Osteoblast (primary cell): ENCODE measurements at regions not wholly inside any gene's neighbourhood (a gene's known extent, or its start where the extent isn't known, plus 50 kb on each side); places are given as distances from the start of the nearest gene placed in this dataset.

Experiments used
- DNase-seq: peaks from one replicate; pipeline ENCODE4 v3.0.0; 2011; ENCODE audit warnings: low spot score, mixed read lengths; ENCODE audit not compliant: insufficient read length; ENCODE audit errors: missing footprints
- H2AFZ ChIP-seq: 2 replicates; pipeline ENCODE4 v1.6.0; 2011; ENCODE audit warnings: mild to moderate bottlenecking, low read length
- H3K27ac ChIP-seq: 2 replicates; pipeline ENCODE4 v1.5.1; 2011; ENCODE audit warnings: mild to moderate bottlenecking, low read depth, low read length, moderate library complexity
- H3K27me3 ChIP-seq: 2 replicates; pipeline ENCODE4 v1.6.0; 2012; ENCODE audit warnings: mild to moderate bottlenecking, control low read depth, inconsistent platforms, low read length, moderate library complexity; ENCODE audit not compliant: insufficient read depth
- H3K36me3 ChIP-seq: 2 replicates; pipeline ENCODE4 v1.5.1; 2011; ENCODE audit warnings: mild to moderate bottlenecking, low read length, control low read depth, moderate library complexity; ENCODE audit not compliant: insufficient read depth
- H3K4me1 ChIP-seq: 2 replicates; pipeline ENCODE4 v1.5.1; 2011; ENCODE audit warnings: mild to moderate bottlenecking, low read length, control low read depth, moderate library complexity; ENCODE audit not compliant: insufficient read depth
- H3K4me2 ChIP-seq: 2 replicates; pipeline ENCODE4 v1.6.0; 2011; ENCODE audit warnings: mild to moderate bottlenecking, low read length; ENCODE audit not compliant: insufficient read depth
- H3K4me3 ChIP-seq: fragments of 200-600 bp; sonication (generic); 3 replicates; pipeline ENCODE4 v1.5.1; 2012; ENCODE audit warnings: mild to moderate bottlenecking, low read length, inconsistent platforms; ENCODE audit not compliant: insufficient read depth
- H3K79me2 ChIP-seq: 2 replicates; pipeline ENCODE4 v1.6.0; 2012; ENCODE audit warnings: mild to moderate bottlenecking, low read length, control low read depth, inconsistent platforms; ENCODE audit not compliant: insufficient read depth
- H3K9me3 ChIP-seq: 2 replicates; pipeline ENCODE4 v1.5.1; 2011; ENCODE audit warnings: low read depth, low read length, control low read depth
- H4K20me1 ChIP-seq: 2 replicates; pipeline ENCODE4 v1.6.0; 2012; ENCODE audit warnings: mild to moderate bottlenecking, low read length, control low read depth; ENCODE audit not compliant: insufficient read depth
- TF ChIP-seq, protein P1 (sequence below): IDR thresholded peaks from 2 replicates; pipeline ENCODE4 v1.5.1; 2011; ENCODE audit warnings: mild to moderate bottlenecking, low read depth, low read length, moderate library complexity; ENCODE audit errors: extremely low read depth

DNA sequence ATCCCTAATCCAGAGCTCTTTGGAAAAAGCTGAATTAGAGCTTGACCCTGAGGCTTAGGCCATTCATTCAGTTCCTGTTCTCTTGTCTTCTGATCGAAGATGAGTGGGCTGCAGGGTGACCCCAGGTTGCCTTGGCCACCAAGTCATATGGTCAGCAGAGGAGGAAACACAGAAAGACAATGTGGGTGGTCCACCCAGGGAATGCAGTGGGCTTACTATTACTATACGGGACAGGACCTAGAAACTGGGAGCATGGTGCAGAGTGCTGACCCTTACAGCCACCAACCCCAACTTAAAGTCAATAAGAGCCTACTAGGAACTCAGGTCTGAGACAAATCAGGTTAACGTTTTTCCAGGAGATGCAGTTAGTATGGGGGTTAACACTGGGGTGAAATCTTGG lies 200.5 kb downstream of the HERPUD2 start:
- Histone ChIP-seq H3K4me1 (no peaks in the 10 kb centered on the region), H3K4me2 (no peak overlapping the region), H3K27me3 (no peaks in the 10 kb centered on the region), H4K20me1 (no peaks in the 10 kb centered on the region), H3K27ac (no peak overlapping the region), H2AFZ (no peak overlapping the region), H3K36me3 (no peaks in the 10 kb centered on the region), H3K9me3 (no peaks in the 10 kb centered on the region), H3K4me3 (no peak overlapping the region), H3K79me2 (no peaks in the 10 kb centered on the region)
- TF ChIP-seq, protein P1, sequence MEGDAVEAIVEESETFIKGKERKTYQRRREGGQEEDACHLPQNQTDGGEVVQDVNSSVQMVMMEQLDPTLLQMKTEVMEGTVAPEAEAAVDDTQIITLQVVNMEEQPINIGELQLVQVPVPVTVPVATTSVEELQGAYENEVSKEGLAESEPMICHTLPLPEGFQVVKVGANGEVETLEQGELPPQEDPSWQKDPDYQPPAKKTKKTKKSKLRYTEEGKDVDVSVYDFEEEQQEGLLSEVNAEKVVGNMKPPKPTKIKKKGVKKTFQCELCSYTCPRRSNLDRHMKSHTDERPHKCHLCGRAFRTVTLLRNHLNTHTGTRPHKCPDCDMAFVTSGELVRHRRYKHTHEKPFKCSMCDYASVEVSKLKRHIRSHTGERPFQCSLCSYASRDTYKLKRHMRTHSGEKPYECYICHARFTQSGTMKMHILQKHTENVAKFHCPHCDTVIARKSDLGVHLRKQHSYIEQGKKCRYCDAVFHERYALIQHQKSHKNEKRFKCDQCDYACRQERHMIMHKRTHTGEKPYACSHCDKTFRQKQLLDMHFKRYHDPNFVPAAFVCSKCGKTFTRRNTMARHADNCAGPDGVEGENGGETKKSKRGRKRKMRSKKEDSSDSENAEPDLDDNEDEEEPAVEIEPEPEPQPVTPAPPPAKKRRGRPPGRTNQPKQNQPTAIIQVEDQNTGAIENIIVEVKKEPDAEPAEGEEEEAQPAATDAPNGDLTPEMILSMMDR, result no peak
- DNase-seq, result no peak

GRCh38 chr7:35492451-35493175 lies 202.3 kb downstream of the HERPUD2 start:
- TF ChIP-seq, protein P1, result no peak
- H3K27me3 ChIP-seq, result no peaks in the 10 kb centered on the region
- H3K4me3 ChIP-seq, result no peak overlapping the region
- no peaks in the 10 kb centered on the region for H3K9me3 ChIP-seq
- no peak overlapping the region for H3K4me2 ChIP-seq
- H3K27ac ChIP-seq, result no peak overlapping the region
- H2AFZ ChIP-seq, result no peak overlapping the region
- no peaks in the 10 kb centered on the region for H3K4me1 ChIP-seq
- H3K79me2 ChIP-seq, result no peaks in the 10 kb centered on the region
- DNase-seq, result no peak
- no peaks in the 10 kb centered on the region for H3K36me3 ChIP-seq
- no peaks in the 10 kb centered on the region for H4K20me1 ChIP-seq

- Histone ChIP-seq H3K4me3 (no peak overlapping the region), H2AFZ (no peak overlapping the region), H4K20me1 (no peaks in the 10 kb centered on the region), H3K36me3 (no peaks in the 10 kb centered on the region), H3K4me1 (no peaks in the 10 kb centered on the region), H3K4me2 (no peak overlapping the region), H3K9me3 (no peaks in the 10 kb centered on the region), H3K79me2 (no peaks in the 10 kb centered on the region), H3K27ac (no peak overlapping the region), H3K27me3 (no peaks in the 10 kb centered on the region)
- TF ChIP-seq, protein P1, result no peak
- no peak for DNase-seq
Measured at GRCh38 chr7:35491233-35491632, 203.7 kb downstream of the HERPUD2 start.

- no peak overlapping the region for H3K27ac ChIP-seq
Measured at GRCh38 chr7:35487841-35488240, 207.1 kb downstream of the HERPUD2 start.

More at GRCh38 chr7:35487841-35488240, 207.1 kb downstream of the HERPUD2 start:
- Histone ChIP-seq H3K4me1 (no peaks in the 10 kb centered on the region), H3K4me3 (no peak overlapping the region), H3K36me3 (no peaks in the 10 kb centered on the region), H3K79me2 (no peaks in the 10 kb centered on the region), H2AFZ (no peak overlapping the region), H3K27me3 (no peaks in the 10 kb centered on the region), H4K20me1 (no peaks in the 10 kb centered on the region), H3K4me2 (no peak overlapping the region), H3K9me3 (no peaks in the 10 kb centered on the region)
- TF ChIP-seq, protein P1, result no peak
- DNase-seq, result no peak
